ENCODE measurements at regions not wholly inside any gene's neighbourhood (a gene's known extent, or its start where the extent isn't known, plus 50 kb on each side); places are given as distances from the start of the nearest gene placed in this dataset.
"Not testable (repeated sequence)": the region's sequence is repeated elsewhere in the genome, so short reads cannot be mapped to it uniquely, and the experiment has no call there.

GRCh38 chr2:183951630-183952029 is 646.7 kb upstream of the ZNF804A start:
- WGBS (ENCODE audit: insufficient coverage), result no CpG with 5 or more reads among the region's 2 CpGs
- no peaks in the 10 kb centered on the region for H3K4me1 ChIP-seq (ENCODE audit: control insufficient read depth, insufficient read depth, low read length)
- no peaks in the 10 kb centered on the region for H3K9me3 ChIP-seq (ENCODE audit: control insufficient read depth, insufficient read depth, low read length)
- H3K4me3 ChIP-seq (ENCODE audit: low read depth, low read length), result no peak overlapping the region
- no peak for DNase-seq (ENCODE audit: low read depth in 4 of 6, low spot score in 6 of 6)
- H3K27ac ChIP-seq (ENCODE audit: low read depth, low read length), result no peak overlapping the region
- H3K27me3 ChIP-seq (ENCODE audit: control insufficient read depth, insufficient read depth, low read length), result no peaks in the 10 kb centered on the region
- no peaks in the 10 kb centered on the region for H3K36me3 ChIP-seq (ENCODE audit: control insufficient read depth, insufficient read depth, low read length)

GRCh38 chr2:183952741-183953140 is 645.6 kb upstream of the ZNF804A start:
- H3K4me1 ChIP-seq (ENCODE audit: control insufficient read depth, insufficient read depth, low read length), result no peaks in the 10 kb centered on the region
- H3K9me3 ChIP-seq (ENCODE audit: control insufficient read depth, insufficient read depth, low read length), result no peaks in the 10 kb centered on the region
- no CpG with 5 or more reads among the region's 2 CpGs for WGBS (ENCODE audit: insufficient coverage)
- H3K4me3 ChIP-seq (ENCODE audit: low read depth, low read length), result no peak overlapping the region
- H3K27ac ChIP-seq (ENCODE audit: low read depth, low read length), result no peak overlapping the region
- H3K36me3 ChIP-seq (ENCODE audit: control insufficient read depth, insufficient read depth, low read length), result no peaks in the 10 kb centered on the region
- H3K27me3 ChIP-seq (ENCODE audit: control insufficient read depth, insufficient read depth, low read length), result no peaks in the 10 kb centered on the region
- no peak for DNase-seq (ENCODE audit: low read depth in 4 of 6, low spot score in 6 of 6)

GRCh38 chr2:183963609-183964008 is 634.7 kb upstream of the ZNF804A start:
- H3K9me3 ChIP-seq (ENCODE audit: control insufficient read depth, insufficient read depth, low read length), result no peaks in the 10 kb centered on the region
- H3K4me1 ChIP-seq (ENCODE audit: control insufficient read depth, insufficient read depth, low read length), result no peaks in the 10 kb centered on the region
- no peak for DNase-seq (ENCODE audit: low read depth in 4 of 6, low spot score in 6 of 6)
- no peak overlapping the region for H3K27ac ChIP-seq (ENCODE audit: low read depth, low read length)
- WGBS (ENCODE audit: insufficient coverage), result no CpG with 5 or more reads among the region's 1 CpG
- H3K27me3 ChIP-seq (ENCODE audit: control insufficient read depth, insufficient read depth, low read length), result no peaks in the 10 kb centered on the region
- no peak overlapping the region for H3K4me3 ChIP-seq (ENCODE audit: low read depth, low read length)
- no peaks in the 10 kb centered on the region for H3K36me3 ChIP-seq (ENCODE audit: control insufficient read depth, insufficient read depth, low read length)

- WGBS (ENCODE audit: insufficient coverage), result no CpG with 5 or more reads among the region's 1 CpG
These were observed 633.8 kb upstream of the ZNF804A start for GRCh38 chr2:183964565-183964964.

GRCh38 chr2:183967756-183968155 is 630.6 kb upstream of the ZNF804A start:
- WGBS (ENCODE audit: insufficient coverage), result no CpG with 5 or more reads among the region's 6 CpGs
- no peak overlapping the region for H3K27ac ChIP-seq (ENCODE audit: low read depth, low read length)
- no peaks in the 10 kb centered on the region for H3K36me3 ChIP-seq (ENCODE audit: control insufficient read depth, insufficient read depth, low read length)
- H3K9me3 ChIP-seq (ENCODE audit: control insufficient read depth, insufficient read depth, low read length), result no peaks in the 10 kb centered on the region
- H3K27me3 ChIP-seq (ENCODE audit: control insufficient read depth, insufficient read depth, low read length), result no peaks in the 10 kb centered on the region
- H3K4me1 ChIP-seq (ENCODE audit: control insufficient read depth, insufficient read depth, low read length), result no peaks in the 10 kb centered on the region
- no peak overlapping the region for H3K4me3 ChIP-seq (ENCODE audit: low read depth, low read length)
- DNase-seq (ENCODE audit: low read depth in 4 of 6, low spot score in 6 of 6), result no peak

More at GRCh38 chr2:183964565-183964964, 633.8 kb upstream of the ZNF804A start:
- no peak for DNase-seq (ENCODE audit: low read depth in 4 of 6, low spot score in 6 of 6)
- Histone ChIP-seq H3K4me1 (ENCODE audit: control insufficient read depth, insufficient read depth, low read length) (no peaks in the 10 kb centered on the region), H3K9me3 (ENCODE audit: control insufficient read depth, insufficient read depth, low read length) (no peaks in the 10 kb centered on the region), H3K4me3 (ENCODE audit: low read depth, low read length) (no peak overlapping the region), H3K36me3 (ENCODE audit: control insufficient read depth, insufficient read depth, low read length) (no peaks in the 10 kb centered on the region), H3K27me3 (ENCODE audit: control insufficient read depth, insufficient read depth, low read length) (no peaks in the 10 kb centered on the region), H3K27ac (ENCODE audit: low read depth, low read length) (no peak overlapping the region)

- H3K4me3 ChIP-seq (ENCODE audit: low read depth, low read length); H3K27ac ChIP-seq (ENCODE audit: low read depth, low read length); H3K4me1 ChIP-seq (ENCODE audit: control insufficient read depth, insufficient read depth, low read length); H3K27me3 ChIP-seq (ENCODE audit: control insufficient read depth, insufficient read depth, low read length); DNase-seq (ENCODE audit: low read depth in 4 of 6, low spot score in 6 of 6); H3K9me3 ChIP-seq (ENCODE audit: control insufficient read depth, insufficient read depth, low read length); H3K36me3 ChIP-seq (ENCODE audit: control insufficient read depth, insufficient read depth, low read length): not testable (repeated sequence)
- WGBS (ENCODE audit: insufficient coverage), result 96% methylated on average over 8 of the region's 8 CpGs
These were observed 622.7 kb upstream of the ZNF804A start for GRCh38 chr2:183975676-183976075.

GRCh38 chr2:183984871-183985270 is 613.5 kb upstream of the ZNF804A start:
- H3K9me3 ChIP-seq (ENCODE audit: control insufficient read depth, insufficient read depth, low read length), result no peaks in the 10 kb centered on the region
- H3K36me3 ChIP-seq (ENCODE audit: control insufficient read depth, insufficient read depth, low read length), result no peaks in the 10 kb centered on the region
- H3K27ac ChIP-seq (ENCODE audit: low read depth, low read length), result no peak overlapping the region
- no peak for DNase-seq (ENCODE audit: low read depth in 4 of 6, low spot score in 6 of 6)
- no peaks in the 10 kb centered on the region for H3K4me1 ChIP-seq (ENCODE audit: control insufficient read depth, insufficient read depth, low read length)
- no peak overlapping the region for H3K4me3 ChIP-seq (ENCODE audit: low read depth, low read length)
- no peaks in the 10 kb centered on the region for H3K27me3 ChIP-seq (ENCODE audit: control insufficient read depth, insufficient read depth, low read length)

GRCh38 chr2:183991968-183992367 is 606.4 kb upstream of the ZNF804A start:
- no peak for DNase-seq (ENCODE audit: low read depth in 4 of 6, low spot score in 6 of 6)
- Histone ChIP-seq H3K27me3 (ENCODE audit: control insufficient read depth, insufficient read depth, low read length) (no peaks in the 10 kb centered on the region), H3K27ac (ENCODE audit: low read depth, low read length) (no peak overlapping the region), H3K9me3 (ENCODE audit: control insufficient read depth, insufficient read depth, low read length) (no peaks in the 10 kb centered on the region), H3K4me1 (ENCODE audit: control insufficient read depth, insufficient read depth, low read length) (peaks cover 4% of the 10 kb centered on the region), H3K4me3 (ENCODE audit: low read depth, low read length) (no peak overlapping the region), H3K36me3 (ENCODE audit: control insufficient read depth, insufficient read depth, low read length) (no peaks in the 10 kb centered on the region)

- no peaks in the 10 kb centered on the region for H3K27me3 ChIP-seq (ENCODE audit: control insufficient read depth, insufficient read depth, low read length)
- no peak overlapping the region for H3K4me3 ChIP-seq (ENCODE audit: low read depth, low read length)
- no peaks in the 10 kb centered on the region for H3K36me3 ChIP-seq (ENCODE audit: control insufficient read depth, insufficient read depth, low read length)
- no CpG with 5 or more reads among the region's 1 CpG for WGBS (ENCODE audit: insufficient coverage)
- H3K4me1 ChIP-seq (ENCODE audit: control insufficient read depth, insufficient read depth, low read length), result peaks cover 9% of the 10 kb centered on the region
- no peak overlapping the region for H3K27ac ChIP-seq (ENCODE audit: low read depth, low read length)
- no peak for DNase-seq (ENCODE audit: low read depth in 4 of 6, low spot score in 6 of 6)
- no peaks in the 10 kb centered on the region for H3K9me3 ChIP-seq (ENCODE audit: control insufficient read depth, insufficient read depth, low read length)
These were observed 605.3 kb upstream of the ZNF804A start for GRCh38 chr2:183993052-183993451.

- peak; percentile 19 to 85 (median 59) for DNase-seq (ENCODE audit: low read depth in 4 of 6, low spot score in 6 of 6)
- Histone ChIP-seq H3K27me3 (ENCODE audit: control insufficient read depth, insufficient read depth, low read length) (no peaks in the 10 kb centered on the region), H3K4me1 (ENCODE audit: control insufficient read depth, insufficient read depth, low read length) (peaks cover 10% of the 10 kb centered on the region), H3K9me3 (ENCODE audit: control insufficient read depth, insufficient read depth, low read length) (no peaks in the 10 kb centered on the region), H3K36me3 (ENCODE audit: control insufficient read depth, insufficient read depth, low read length) (no peaks in the 10 kb centered on the region), H3K4me3 (ENCODE audit: low read depth, low read length) (no peak overlapping the region), H3K27ac (ENCODE audit: low read depth, low read length) (no peak overlapping the region)
- WGBS (ENCODE audit: insufficient coverage), result 24% methylated on average over 2 of the region's 2 CpGs
These were observed 602.7 kb upstream of the ZNF804A start for GRCh38 chr2:183995632-183996031.
